Smooth muscle cell of the brain vasculature (primary cell): ENCODE measurements at regions not wholly inside any gene's neighbourhood (a gene's known extent, or its start where the extent isn't known, plus 50 kb on each side); places are given as distances from the start of the nearest gene placed in this dataset.
"Not testable (repeated sequence)": the region's sequence is repeated elsewhere in the genome, so short reads cannot be mapped to it uniquely, and the experiment has no call there.

ENCODE experiments used
- DNase-seq: peaks from one replicate; pipeline ENCODE4 v3.0.0-alpha.2; 2012; ENCODE audit warnings: low read depth, low spot score

GRCh38 chr16:46387720-46388119 lies 233.5 kb downstream of the SHCBP1 start:
- DNase-seq, result not testable (repeated sequence)

GRCh38 chr16:46386805-46387620 lies 234.2 kb downstream of the SHCBP1 start:
- not testable (repeated sequence) for DNase-seq

GRCh38 chr16:46386110-46386771 lies 234.9 kb downstream of the SHCBP1 start:
- not testable (repeated sequence) for DNase-seq

- not testable (repeated sequence) for DNase-seq
Observed at GRCh38 chr16:46384285-46385061, 236.7 kb downstream of the SHCBP1 start.

- not testable (repeated sequence) for DNase-seq
Observed at GRCh38 chr16:46383581-46383980, 237.6 kb downstream of the SHCBP1 start.

- not testable (repeated sequence) for DNase-seq
Observed at GRCh38 chr16:46382791-46383541, 238.2 kb downstream of the SHCBP1 start.

- DNase-seq, result not testable (repeated sequence)
Observed at GRCh38 chr16:46382079-46382478, 239.1 kb downstream of the SHCBP1 start.

GRCh38 chr16:46381344-46381743 lies 239.8 kb downstream of the SHCBP1 start:
- not testable (repeated sequence) for DNase-seq
